ENCODE measurements at regions not wholly inside any gene's neighbourhood (a gene's known extent, or its start where the extent isn't known, plus 50 kb on each side); places are given as distances from the start of the nearest gene placed in this dataset.

GRCh38 chr2:144598906-144599305 lies 79.0 kb upstream of the ZEB2 start:
- no peaks in the 10 kb centered on the region for H3K9me3 ChIP-seq (ENCODE audit: low read length)
- intact Hi-C loops (cut with micrococcal nuclease): loop anchor here (5.0 to 10.0 kb wide), 2 partner anchors 68 to 264 kb away; a partner anchor contains a TSS
- no peak overlapping the region for H2AFZ ChIP-seq (ENCODE audit: low read length)
- 0 out of 2 replicates have a peak, but pooled peaks cover 3% of the 10 kb centered on the region for H3K9me2 ChIP-seq (replicated peaks; ENCODE audit: low read length)
- POLR2A ChIA-PET (ENCODE audit: unreplicated experiment): no interaction called here
- no peaks in the 10 kb centered on the region for H3F3A ChIP-seq (ENCODE audit: low read length, unreplicated experiment)
- no peak overlapping the region for H3K4me3 ChIP-seq (ENCODE audit: low read length)
- no peak for ATAC-seq
- no peaks in the 10 kb centered on the region for H4K20me1 ChIP-seq (ENCODE audit: low read length)
- no peak for DNase-seq
- no peaks in the 10 kb centered on the region for H3K27me3 ChIP-seq (ENCODE audit: low read length)
- no peak overlapping the region for H3K4me2 ChIP-seq (ENCODE audit: low read length)
- BruUV-seq (replicated peaks): no TSS peak
- no peak overlapping the region for H3K27ac ChIP-seq (ENCODE audit: low read length)
- H3K9ac ChIP-seq (ENCODE audit: low read length): no peak overlapping the region
- H3K4me1 ChIP-seq (ENCODE audit: insufficient read depth, low read length): peaks cover 17% of the 10 kb centered on the region
- no peaks in the 10 kb centered on the region for H3K36me3 ChIP-seq (ENCODE audit: low read depth, low read length)
- H3K79me2 ChIP-seq (ENCODE audit: low read length): no peaks in the 10 kb centered on the region
- no peak for TF ChIP-seq CTCF (conservative IDR thresholded peaks at IDR 0.05; ENCODE audit: low read depth, low read length)
- TF ChIP-seq EZH2 (IDR thresholded peaks at IDR 0.05; ENCODE audit: low read length, unreplicated experiment): no peak
- TF ChIP-seq EZH2phosphoT487 (IDR thresholded peaks at IDR 0.05; ENCODE audit: borderline replicate concordance, low read length): no peak
- CTCF ChIA-PET: no interaction called here

- ChIA-PET CTCF (no interaction called here), POLR2A (ENCODE audit: unreplicated experiment) (no interaction called here)
- Histone ChIP-seq H3K36me3 (ENCODE audit: low read depth, low read length) (no peaks in the 10 kb centered on the region), H2AFZ (ENCODE audit: low read length) (no peak overlapping the region), H3K9me2 (replicated peaks; ENCODE audit: low read length) (0 out of 2 replicates have a peak, but pooled peaks cover 3% of the 10 kb centered on the region), H3K9ac (ENCODE audit: low read length) (no peak overlapping the region), H3K27ac (ENCODE audit: low read length) (no peak overlapping the region), H4K20me1 (ENCODE audit: low read length) (no peaks in the 10 kb centered on the region), H3K27me3 (ENCODE audit: low read length) (no peaks in the 10 kb centered on the region), H3K4me3 (ENCODE audit: low read length) (no peak overlapping the region), H3K79me2 (ENCODE audit: low read length) (no peaks in the 10 kb centered on the region), H3K4me2 (ENCODE audit: low read length) (no peak overlapping the region), H3K4me1 (ENCODE audit: insufficient read depth, low read length) (peaks cover 17% of the 10 kb centered on the region), H3F3A (ENCODE audit: low read length, unreplicated experiment) (no peaks in the 10 kb centered on the region), H3K9me3 (ENCODE audit: low read length) (no peaks in the 10 kb centered on the region)
- TF ChIP-seq CTCF (conservative IDR thresholded peaks at IDR 0.05; ENCODE audit: low read depth, low read length) (no peak), EZH2phosphoT487 (IDR thresholded peaks at IDR 0.05; ENCODE audit: borderline replicate concordance, low read length) (no peak), EZH2 (IDR thresholded peaks at IDR 0.05; ENCODE audit: low read length, unreplicated experiment) (no peak)
- no TSS peak for BruUV-seq (replicated peaks)
- DNase-seq (no peak), ATAC-seq (no peak)
- intact Hi-C loops (cut with micrococcal nuclease): loop anchor here (5.0 to 10.0 kb wide), 2 partner anchors 69 to 263 kb away; a partner anchor contains a TSS
Observed at GRCh38 chr2:144597894-144598593, 78.1 kb upstream of the ZEB2 start.

GRCh38 chr2:144597388-144597787 lies 77.5 kb upstream of the ZEB2 start:
- no TSS peak for BruUV-seq (replicated peaks)
- TF ChIP-seq EZH2 (IDR thresholded peaks at IDR 0.05; ENCODE audit: low read length, unreplicated experiment): no peak
- no peak for TF ChIP-seq EZH2phosphoT487 (IDR thresholded peaks at IDR 0.05; ENCODE audit: borderline replicate concordance, low read length)
- TF ChIP-seq CTCF (conservative IDR thresholded peaks at IDR 0.05; ENCODE audit: low read depth, low read length): no peak
- no peaks in the 10 kb centered on the region for H4K20me1 ChIP-seq (ENCODE audit: low read length)
- no peak overlapping the region for H3K27ac ChIP-seq (ENCODE audit: low read length)
- H2AFZ ChIP-seq (ENCODE audit: low read length): no peak overlapping the region
- DNase-seq (no peak), ATAC-seq (no peak)
- 0 out of 2 replicates have a peak, but pooled peaks cover 3% of the 10 kb centered on the region for H3K9me2 ChIP-seq (replicated peaks; ENCODE audit: low read length)
- H3K4me1 ChIP-seq (ENCODE audit: insufficient read depth, low read length): peaks cover 19% of the 10 kb centered on the region
- ChIA-PET POLR2A (ENCODE audit: unreplicated experiment) (no interaction called here), CTCF (no interaction called here)
- no peaks in the 10 kb centered on the region for H3F3A ChIP-seq (ENCODE audit: low read length, unreplicated experiment)
- H3K79me2 ChIP-seq (ENCODE audit: low read length): no peaks in the 10 kb centered on the region
- H3K27me3 ChIP-seq (ENCODE audit: low read length): no peaks in the 10 kb centered on the region
- no peaks in the 10 kb centered on the region for H3K36me3 ChIP-seq (ENCODE audit: low read depth, low read length)
- peak overlapping the region; percentile 70 for H3K4me2 ChIP-seq (ENCODE audit: low read length)
- intact Hi-C loops (cut with micrococcal nuclease): loop anchor here (5.0 to 10.0 kb wide), 2 partner anchors 70 to 263 kb away; a partner anchor contains a TSS
- H3K4me3 ChIP-seq (ENCODE audit: low read length): no peak overlapping the region
- H3K9me3 ChIP-seq (ENCODE audit: low read length): no peaks in the 10 kb centered on the region
- H3K9ac ChIP-seq (ENCODE audit: low read length): no peak overlapping the region

All from PC-3 (cell line).